Ovary (tissue), 7 donors: ENCODE measurements at regions not wholly inside any gene's neighbourhood (a gene's known extent, or its start where the extent isn't known, plus 50 kb on each side); places are given as distances from the start of the nearest gene placed in this dataset.
"Not testable (repeated sequence)": the region's sequence is repeated elsewhere in the genome, so short reads cannot be mapped to it uniquely, and the experiment has no call there.

Experiments used
- DNase-seq, 5 donors: peaks; one replicate each; pipeline ENCODE4 v3.0.0-alpha.2; 2019 to 2020
- H3K27ac ChIP-seq, 2 donors: fragments of 200-600 bp; one replicate each; pipeline versions ENCODE4 v1.5.1 to v1.8.0; 2019 to 2022
- H3K27me3 ChIP-seq: fragments of 200-600 bp; one replicate; pipeline ENCODE4 v1.8.0; 2022
- H3K36me3 ChIP-seq: fragments of 200-600 bp; sonication (generic); one replicate; pipeline ENCODE4 v1.5.1; 2019
- H3K4me1 ChIP-seq: one replicate; pipeline ENCODE4 v1.8.1; 2013; ENCODE audit warnings: mild to moderate bottlenecking, moderate library complexity; ENCODE audit not compliant: insufficient read depth
- H3K4me3 ChIP-seq: fragments of 200-600 bp; sonication (generic); one replicate; pipeline ENCODE4 v1.5.1; 2017
- H3K9me3 ChIP-seq, 2 donors: fragments of 200-600 bp in 1 of 2; sonication (generic) in 1 of 2; one replicate each; pipeline versions ENCODE4 v1.5.1 to v1.8.1; 2013 to 2019; ENCODE audit warnings: mild to moderate bottlenecking in 1 of 2, moderate library complexity in 1 of 2
- WGBS, 3 donors: extraction: QIAGEN DNeasy Blood & Tissue Kit in 1 of 3; methylation state at CpG; one replicate each; pipeline versions ENCODE4 v1.1.5 to v1.1.7; 2013 to 2017; 5-methylcytosine and 5-hydroxymethylcytosine counted together
- intact Hi-C, 4 donors: fragments of 100-400 bp; cut with DNase I; formaldehyde crosslinking; loops; one replicate each; pipeline versions ENCODE4 v1.11.0 to v1.15.1; 2022 to 2023
- donor health status: DM: no; HTN: no; CAD: no; lungs with moderate emphysema.
- donor health status: DM: no; HTN: no; CAD: no.
- donor health status: Bipolar disorder and iron deficiency.
- donor health status: DM: no; HTN: no; CAD: no.
- donor health status: DM: yes; HTN: yes; CAD: no.

- H3K27me3 ChIP-seq, H3K4me1 ChIP-seq, H3K36me3 ChIP-seq, DNase-seq, H3K9me3 ChIP-seq, intact Hi-C loops, H3K4me3 ChIP-seq, H3K27ac ChIP-seq: not testable (repeated sequence)
- WGBS, 3 donors, result 82 to 85% (median 84%) methylated on average over 6 to 7 of the region's 11 CpGs
Observed at GRCh38 chr7:63591249-63591648, 407.4 kb upstream of the ZNF722 start.

- H3K27me3 ChIP-seq, H3K4me1 ChIP-seq, intact Hi-C loops, DNase-seq, H3K27ac ChIP-seq, H3K36me3 ChIP-seq, H3K4me3 ChIP-seq, H3K9me3 ChIP-seq: not testable (repeated sequence)
- 77% methylated on average over 4 of the region's 4 CpGs; no CpG with 5 or more reads in 2 of the 3 donors for WGBS, 3 donors
Observed at GRCh38 chr7:63603812-63604211, 394.8 kb upstream of the ZNF722 start.

- DNase-seq, H3K9me3 ChIP-seq, H3K27ac ChIP-seq, intact Hi-C loops, H3K27me3 ChIP-seq, H3K36me3 ChIP-seq, H3K4me3 ChIP-seq, H3K4me1 ChIP-seq: not testable (repeated sequence)
- 69 to 76% methylated on average over 5 to 6 of the region's 8 CpGs; no CpG with 5 or more reads in 1 of the 3 donors for WGBS, 3 donors
Observed at GRCh38 chr7:63604853-63605252, 393.8 kb upstream of the ZNF722 start.

GRCh38 chr7:63617595-63617994, 381.1 kb upstream of the ZNF722 start:
- DNase-seq, H3K9me3 ChIP-seq, H3K4me3 ChIP-seq, intact Hi-C loops, H3K4me1 ChIP-seq, H3K27ac ChIP-seq, H3K27me3 ChIP-seq, H3K36me3 ChIP-seq: not testable (repeated sequence)
- 75 to 90% (median 84%) methylated on average over 5 to 7 of the region's 13 CpGs for WGBS, 3 donors

- intact Hi-C loops, H3K27ac ChIP-seq, DNase-seq, H3K36me3 ChIP-seq, H3K4me3 ChIP-seq, H3K9me3 ChIP-seq, H3K4me1 ChIP-seq, H3K27me3 ChIP-seq: not testable (repeated sequence)
- WGBS, 3 donors, result 77 to 86% (median 81%) methylated on average over 7 to 12 of the region's 14 CpGs
Observed at GRCh38 chr7:63620169-63620735, 378.4 kb upstream of the ZNF722 start.

- H3K9me3 ChIP-seq, H3K4me3 ChIP-seq, H3K27ac ChIP-seq, H3K27me3 ChIP-seq, DNase-seq, intact Hi-C loops, H3K36me3 ChIP-seq, H3K4me1 ChIP-seq: not testable (repeated sequence)
- WGBS, 3 donors, result 35% methylated on average over 40 of the region's 105 CpGs; no CpG with 5 or more reads in 2 of the 3 donors
Observed at GRCh38 chr7:63627590-63628485, 370.8 kb upstream of the ZNF722 start.

- H3K4me3 ChIP-seq, H3K9me3 ChIP-seq, H3K36me3 ChIP-seq, H3K4me1 ChIP-seq, H3K27ac ChIP-seq, H3K27me3 ChIP-seq, DNase-seq, intact Hi-C loops: not testable (repeated sequence)
- 66 to 96% (median 84%) methylated on average over 4 to 6 of the region's 9 CpGs for WGBS, 3 donors
Observed at GRCh38 chr7:63629024-63629423, 369.6 kb upstream of the ZNF722 start.

GRCh38 chr7:63636585-63636984, 362.1 kb upstream of the ZNF722 start:
- H3K9me3 ChIP-seq, intact Hi-C loops, H3K27ac ChIP-seq, H3K36me3 ChIP-seq, H3K4me3 ChIP-seq, H3K4me1 ChIP-seq, H3K27me3 ChIP-seq, DNase-seq: not testable (repeated sequence)
- WGBS, 3 donors, result 86 to 90% methylated on average over 4 of the region's 7 CpGs; no CpG with 5 or more reads in 1 of the 3 donors

GRCh38 chr7:63665553-63665952, 333.1 kb upstream of the ZNF722 start:
- 73 to 76% methylated on average over 4 to 5 of the region's 7 CpGs; no CpG with 5 or more reads in 1 of the 3 donors for WGBS, 3 donors
- H3K27ac ChIP-seq, intact Hi-C loops, H3K4me1 ChIP-seq, DNase-seq, H3K9me3 ChIP-seq, H3K4me3 ChIP-seq, H3K36me3 ChIP-seq, H3K27me3 ChIP-seq: not testable (repeated sequence)

- H3K27ac ChIP-seq, DNase-seq, H3K36me3 ChIP-seq, intact Hi-C loops, H3K9me3 ChIP-seq, H3K4me3 ChIP-seq, H3K4me1 ChIP-seq, H3K27me3 ChIP-seq: not testable (repeated sequence)
- WGBS, 3 donors, result 60 to 82% (median 63%) methylated on average over 3 to 4 of the region's 7 CpGs
Observed at GRCh38 chr7:63691408-63691807, 307.2 kb upstream of the ZNF722 start.

- H3K4me1 ChIP-seq, H3K36me3 ChIP-seq, H3K27ac ChIP-seq, intact Hi-C loops, H3K9me3 ChIP-seq, DNase-seq, H3K27me3 ChIP-seq, H3K4me3 ChIP-seq: not testable (repeated sequence)
- WGBS, 3 donors, result 64% methylated on average over 21 of the region's 41 CpGs; no CpG with 5 or more reads in 2 of the 3 donors
Observed at GRCh38 chr7:63694296-63694695, 304.4 kb upstream of the ZNF722 start.
